GM12878 (cell line): ENCODE measurements at regions not wholly inside any gene's neighbourhood (a gene's known extent, or its start where the extent isn't known, plus 50 kb on each side); places are given as distances from the start of the nearest gene placed in this dataset.

ENCODE experiments used
- BCL3 ChIP-seq: IDR thresholded peaks from 2 replicates; pipeline ENCODE4 v1.6.1; 2011; ENCODE audit warnings: borderline replicate concordance, low read depth, mild to moderate bottlenecking, moderate library complexity, low read length; ENCODE audit not compliant: insufficient read depth, poor library complexity, severe bottlenecking
- CREB1 ChIP-seq: IDR thresholded peaks from 2 replicates; pipeline ENCODE4 v1.6.1; 2012; ENCODE audit warnings: low read depth, mild to moderate bottlenecking, inconsistent platforms
- CTCF ChIP-seq, 3 experiments: IDR thresholded peaks in 2 of 3; conservative IDR thresholded peaks in 1 of 3; 2 replicates each; pipeline ENCODE4 v1.5.1; 2011; ENCODE audit warnings: low read depth in 3 of 3, low read length in 3 of 3, mild to moderate bottlenecking in 3 of 3, control low read depth in 2 of 3, moderate library complexity in 2 of 3, inconsistent platforms in 1 of 3, mixed read lengths in 1 of 3; ENCODE audit not compliant: control insufficient read depth in 2 of 3, insufficient read depth in 1 of 3; ENCODE audit errors: extremely low read depth in 1 of 3
- POLR2A ChIP-seq: IDR thresholded peaks from 2 replicates; pipeline ENCODE4 v1.6.1; 2011; ENCODE audit warnings: low read depth, mild to moderate bottlenecking, low read length
- USF1 ChIP-seq: IDR thresholded peaks from 2 replicates; pipeline ENCODE4 v1.6.1; 2011; ENCODE audit warnings: borderline replicate concordance, low read depth, mild to moderate bottlenecking, moderate library complexity, mixed read lengths, low read length; ENCODE audit not compliant: insufficient read depth; ENCODE audit errors: extremely low read length
- TF ChIP-seq, protein P1 (sequence below): fragments of 450-650 bp; IDR thresholded peaks from 2 replicates; pipeline ENCODE4 v1.6.1; 2017; ENCODE audit warnings: mild to moderate bottlenecking, moderate library complexity
- TF ChIP-seq, protein P2 (sequence below): IDR thresholded peaks from 2 replicates; pipeline ENCODE4 v1.6.1; 2012; ENCODE audit warnings: low read depth, low read length, improper control_type of control experiment

DNA sequence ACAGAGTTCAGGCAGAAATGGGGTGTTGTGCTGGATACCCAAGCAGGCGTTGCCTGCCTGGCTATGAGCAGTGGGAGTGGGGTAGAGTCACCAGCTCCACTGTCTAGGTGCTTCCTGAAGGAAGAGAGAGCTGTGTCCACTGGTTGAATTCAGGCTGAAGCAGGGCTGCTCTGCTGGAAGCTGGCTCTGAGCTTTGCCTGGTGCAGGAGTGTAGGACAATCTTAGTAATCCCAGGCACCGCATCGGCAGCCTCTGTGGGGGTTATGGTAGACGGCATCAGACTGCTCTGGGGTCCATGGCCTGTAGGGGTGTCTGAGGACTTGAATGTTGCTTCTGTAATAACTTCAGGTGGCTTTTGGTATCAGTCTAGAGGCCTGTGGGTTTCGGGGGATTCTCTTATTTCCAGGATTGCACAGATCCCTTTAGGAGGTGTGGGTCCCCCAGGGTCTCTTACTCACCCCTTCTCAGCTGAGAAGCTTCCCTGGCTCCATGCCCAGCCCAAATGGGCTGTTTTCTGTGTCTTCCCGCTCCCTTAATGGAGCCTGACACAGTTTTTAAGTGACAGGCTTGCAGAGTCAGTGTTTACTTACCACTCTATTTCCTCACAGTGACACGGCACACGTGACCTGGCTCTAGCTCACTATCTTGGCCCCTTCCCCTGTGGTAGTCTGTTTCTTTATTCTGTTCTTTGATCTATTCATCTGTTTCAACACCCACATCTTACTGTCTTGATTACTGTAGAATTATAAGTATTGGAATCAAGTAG is 644.3 kb downstream of the CBLN2 start:
- TF ChIP-seq CTCF (IDR thresholded peaks at IDR 0.05 in 2 of 3, conservative IDR thresholded peaks at IDR 0.05 in 1 of 3; ENCODE audit: control insufficient read depth in 2 of 3, extremely low read depth in 1 of 3, insufficient read depth in 1 of 3, low read depth in 3 of 3, low read length in 3 of 3) (no peak), CREB1 (no peak), USF1 (no peak), BCL3 (no peak), POLR2A (no peak)
- TF ChIP-seq, protein P1, sequence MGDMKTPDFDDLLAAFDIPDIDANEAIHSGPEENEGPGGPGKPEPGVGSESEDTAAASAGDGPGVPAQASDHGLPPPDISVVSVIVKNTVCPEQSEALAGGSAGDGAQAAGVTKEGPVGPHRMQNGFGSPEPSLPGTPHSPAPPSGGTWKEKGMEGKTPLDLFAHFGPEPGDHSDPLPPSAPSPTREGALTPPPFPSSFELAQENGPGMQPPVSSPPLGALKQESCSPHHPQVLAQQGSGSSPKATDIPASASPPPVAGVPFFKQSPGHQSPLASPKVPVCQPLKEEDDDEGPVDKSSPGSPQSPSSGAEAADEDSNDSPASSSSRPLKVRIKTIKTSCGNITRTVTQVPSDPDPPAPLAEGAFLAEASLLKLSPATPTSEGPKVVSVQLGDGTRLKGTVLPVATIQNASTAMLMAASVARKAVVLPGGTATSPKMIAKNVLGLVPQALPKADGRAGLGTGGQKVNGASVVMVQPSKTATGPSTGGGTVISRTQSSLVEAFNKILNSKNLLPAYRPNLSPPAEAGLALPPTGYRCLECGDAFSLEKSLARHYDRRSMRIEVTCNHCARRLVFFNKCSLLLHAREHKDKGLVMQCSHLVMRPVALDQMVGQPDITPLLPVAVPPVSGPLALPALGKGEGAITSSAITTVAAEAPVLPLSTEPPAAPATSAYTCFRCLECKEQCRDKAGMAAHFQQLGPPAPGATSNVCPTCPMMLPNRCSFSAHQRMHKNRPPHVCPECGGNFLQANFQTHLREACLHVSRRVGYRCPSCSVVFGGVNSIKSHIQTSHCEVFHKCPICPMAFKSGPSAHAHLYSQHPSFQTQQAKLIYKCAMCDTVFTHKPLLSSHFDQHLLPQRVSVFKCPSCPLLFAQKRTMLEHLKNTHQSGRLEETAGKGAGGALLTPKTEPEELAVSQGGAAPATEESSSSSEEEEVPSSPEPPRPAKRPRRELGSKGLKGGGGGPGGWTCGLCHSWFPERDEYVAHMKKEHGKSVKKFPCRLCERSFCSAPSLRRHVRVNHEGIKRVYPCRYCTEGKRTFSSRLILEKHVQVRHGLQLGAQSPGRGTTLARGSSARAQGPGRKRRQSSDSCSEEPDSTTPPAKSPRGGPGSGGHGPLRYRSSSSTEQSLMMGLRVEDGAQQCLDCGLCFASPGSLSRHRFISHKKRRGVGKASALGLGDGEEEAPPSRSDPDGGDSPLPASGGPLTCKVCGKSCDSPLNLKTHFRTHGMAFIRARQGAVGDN, result no peak
- TF ChIP-seq, protein P2, sequence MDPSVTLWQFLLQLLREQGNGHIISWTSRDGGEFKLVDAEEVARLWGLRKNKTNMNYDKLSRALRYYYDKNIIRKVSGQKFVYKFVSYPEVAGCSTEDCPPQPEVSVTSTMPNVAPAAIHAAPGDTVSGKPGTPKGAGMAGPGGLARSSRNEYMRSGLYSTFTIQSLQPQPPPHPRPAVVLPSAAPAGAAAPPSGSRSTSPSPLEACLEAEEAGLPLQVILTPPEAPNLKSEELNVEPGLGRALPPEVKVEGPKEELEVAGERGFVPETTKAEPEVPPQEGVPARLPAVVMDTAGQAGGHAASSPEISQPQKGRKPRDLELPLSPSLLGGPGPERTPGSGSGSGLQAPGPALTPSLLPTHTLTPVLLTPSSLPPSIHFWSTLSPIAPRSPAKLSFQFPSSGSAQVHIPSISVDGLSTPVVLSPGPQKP, result no peak
